Activated CD8-positive, alpha-beta T cell treated with anti-CD3 and anti-CD28 coated beads, Interleukin-2, amount 10 ng/mL, durations not matched to agents 7 days and 5 days (primary cell): ENCODE measurements at regions not wholly inside any gene's neighbourhood (a gene's known extent, or its start where the extent isn't known, plus 50 kb on each side); places are given as distances from the start of the nearest gene placed in this dataset.
"Not testable (repeated sequence)": the region's sequence is repeated elsewhere in the genome, so short reads cannot be mapped to it uniquely, and the experiment has no call there.

ENCODE experiments used
- ATAC-seq: fragments of 150-1000 bp; cut with Tn5 transposase; one replicate; pipeline ENCODE4 v1.10.0; 2021; ENCODE audit warnings: moderate library complexity
- CTCF ChIA-PET: fragments of 350-600 bp; sonication (Branson Sonifier 250); formaldehyde crosslinking; loops from one replicate; lab custom pipeline; 2021; ENCODE audit warnings: antibody characterized with exemption; lab: Charles Lee
- POLR2A ChIA-PET: fragments of 350-600 bp; sonication (Branson Sonifier 250); formaldehyde crosslinking; loops from one replicate; lab custom pipeline; 2021; ENCODE audit warnings: antibody characterized with exemption; lab: Charles Lee
- DNase-seq: peaks from one replicate; pipeline ENCODE4 v3.0.0-alpha.2; 2020
- H3K27ac Mint-ChIP-seq: one replicate; pipeline ENCODE4 v1.8.0; 2021; ENCODE audit warnings: mild to moderate bottlenecking, mixed read lengths
- H3K27me3 Mint-ChIP-seq: one replicate; pipeline ENCODE4 v1.8.0; 2021; ENCODE audit warnings: low read depth, mixed read lengths
- H3K36me3 Mint-ChIP-seq: one replicate; pipeline ENCODE4 v1.8.0; 2021; ENCODE audit warnings: low read depth, mixed read lengths
- H3K4me1 Mint-ChIP-seq: one replicate; pipeline ENCODE4 v1.8.0; 2021; ENCODE audit warnings: low read depth, mixed read lengths
- H3K4me3 Mint-ChIP-seq: one replicate; pipeline ENCODE4 v1.8.0; 2021; ENCODE audit warnings: mild to moderate bottlenecking, mixed read lengths
- H3K9me3 Mint-ChIP-seq: one replicate; pipeline ENCODE4 v1.8.0; 2022; ENCODE audit warnings: mixed read lengths; ENCODE audit not compliant: insufficient read depth

GRCh38 chr20:36082315-36082915, 72.1 kb upstream of the EPB41L1 start:
- H3K27me3 Mint-ChIP-seq, result peaks cover 12% of the 10 kb centered on the region
- H3K27ac Mint-ChIP-seq, result no peak overlapping the region
- DNase-seq (no peak), ATAC-seq (no peak)
- no peaks in the 10 kb centered on the region for H3K36me3 Mint-ChIP-seq
- peaks cover 16% of the 10 kb centered on the region for H3K4me1 Mint-ChIP-seq
- no peaks in the 10 kb centered on the region for H3K9me3 Mint-ChIP-seq
- ChIA-PET CTCF (no interaction called here), POLR2A (no interaction called here)
- H3K4me3 Mint-ChIP-seq, result no peak overlapping the region

- H3K4me3 Mint-ChIP-seq, POLR2A ChIA-PET, H3K36me3 Mint-ChIP-seq, ATAC-seq, CTCF ChIA-PET, H3K27ac Mint-ChIP-seq, H3K9me3 Mint-ChIP-seq, DNase-seq: not testable (repeated sequence)
- Mint-ChIP-seq H3K27me3 (peaks cover 15% of the 10 kb centered on the region), H3K4me1 (peaks cover 16% of the 10 kb centered on the region)
Observed at GRCh38 chr20:36083200-36083599, 71.3 kb upstream of the EPB41L1 start.

- Mint-ChIP-seq H3K27me3 (peaks cover 15% of the 10 kb centered on the region), H3K4me3 (no peak overlapping the region), H3K9me3 (no peaks in the 10 kb centered on the region), H3K36me3 (no peaks in the 10 kb centered on the region), H3K4me1 (peaks cover 16% of the 10 kb centered on the region), H3K27ac (no peak overlapping the region)
- ATAC-seq, result no peak
- DNase-seq, result no peak
- ChIA-PET POLR2A (no interaction called here), CTCF (interaction anchor here (1.5 kb wide), 1 partner anchor 91 kb away, joined by 5 read pairs; no protein-coding TSS in a partner anchor)
Observed at GRCh38 chr20:36084356-36084755, 70.2 kb upstream of the EPB41L1 start.

- ATAC-seq, result no peak
- CTCF ChIA-PET, result interaction anchor here (1.0 to 1.5 kb wide), 2 partner anchors 15 to 92 kb away, joined by 3 to 5 read pairs; no protein-coding TSS in a partner anchor
- POLR2A ChIA-PET, result no interaction called here
Observed at GRCh38 chr20:36084897-36085613, 69.5 kb upstream of the EPB41L1 start.

GRCh38 chr20:36085686-36086267, 68.8 kb upstream of the EPB41L1 start:
- Mint-ChIP-seq H3K4me1 (peaks cover 10% of the 10 kb centered on the region), H3K36me3 (no peaks in the 10 kb centered on the region), H3K9me3 (no peaks in the 10 kb centered on the region), H3K27ac (no peak overlapping the region), H3K4me3 (no peak overlapping the region), H3K27me3 (peaks cover 19% of the 10 kb centered on the region)
- DNase-seq (no peak), ATAC-seq (no peak)
- ChIA-PET POLR2A (interaction anchor here (0.7 kb wide), 2 partner anchors 318 to 538 kb away, joined by 3 read pairs; no protein-coding TSS in a partner anchor), CTCF (interaction anchor here (0.9 to 1.4 kb wide), 3 partner anchors 16 to 93 kb away, joined by 3 to 8 read pairs (median 3); no protein-coding TSS in a partner anchor)

More at GRCh38 chr20:36084897-36085613, 69.5 kb upstream of the EPB41L1 start:
- H3K9me3 Mint-ChIP-seq, result no peaks in the 10 kb centered on the region
- H3K4me3 Mint-ChIP-seq, result no peak overlapping the region
- no peak overlapping the region for H3K27ac Mint-ChIP-seq
- no peaks in the 10 kb centered on the region for H3K36me3 Mint-ChIP-seq
- H3K27me3 Mint-ChIP-seq, result peaks cover 14% of the 10 kb centered on the region
- no peak for DNase-seq
- H3K4me1 Mint-ChIP-seq, result peaks cover 11% of the 10 kb centered on the region

GRCh38 chr20:36086767-36087166, 67.8 kb upstream of the EPB41L1 start:
- peaks cover 10% of the 10 kb centered on the region for H3K4me1 Mint-ChIP-seq
- H3K4me3 Mint-ChIP-seq, result no peak overlapping the region
- no peak for DNase-seq
- H3K9me3 Mint-ChIP-seq, result no peaks in the 10 kb centered on the region
- POLR2A ChIA-PET, result interaction anchor here (0.7 kb wide), 1 partner anchor 88 kb away, joined by 6 read pairs; no protein-coding TSS in a partner anchor
- no peak for ATAC-seq
- CTCF ChIA-PET, result interaction anchor here (0.7 to 1.4 kb wide), 2 partner anchors 20 to 94 kb away, joined by 3 to 8 read pairs; no protein-coding TSS in a partner anchor
- H3K36me3 Mint-ChIP-seq, result no peaks in the 10 kb centered on the region
- peaks cover 28% of the 10 kb centered on the region for H3K27me3 Mint-ChIP-seq
- no peak overlapping the region for H3K27ac Mint-ChIP-seq

GRCh38 chr20:36090223-36090622, 64.3 kb upstream of the EPB41L1 start:
- POLR2A ChIA-PET, result no interaction called here
- ATAC-seq (no peak), DNase-seq (no peak)
- Mint-ChIP-seq H3K36me3 (peaks cover 2% of the 10 kb centered on the region), H3K27ac (no peak overlapping the region), H3K4me3 (no peak overlapping the region), H3K9me3 (no peaks in the 10 kb centered on the region), H3K4me1 (peaks cover 19% of the 10 kb centered on the region), H3K27me3 (peaks cover 40% of the 10 kb centered on the region)
- CTCF ChIA-PET, result interaction anchor here (1.5 kb wide), 1 partner anchor 97 kb away, joined by 4 read pairs; no protein-coding TSS in a partner anchor

GRCh38 chr20:36091561-36092397, 62.8 kb upstream of the EPB41L1 start:
- Mint-ChIP-seq H3K27ac (no peak overlapping the region), H3K4me1 (peaks cover 12% of the 10 kb centered on the region), H3K36me3 (peaks cover 2% of the 10 kb centered on the region), H3K4me3 (peak overlapping the region; percentile 31), H3K27me3 (peaks cover 44% of the 10 kb centered on the region), H3K9me3 (no peaks in the 10 kb centered on the region)
- DNase-seq (no peak), ATAC-seq (no peak)
- ChIA-PET POLR2A (no interaction called here), CTCF (interaction anchor here (1.6 kb wide), 1 partner anchor 99 kb away, joined by 7 read pairs; no protein-coding TSS in a partner anchor)

GRCh38 chr20:36092398-36093024, 62.0 kb upstream of the EPB41L1 start:
- ChIA-PET CTCF (interaction anchor here (1.6 kb wide), 1 partner anchor 100 kb away, joined by 7 read pairs; no protein-coding TSS in a partner anchor), POLR2A (no interaction called here)
- Mint-ChIP-seq H3K4me3 (peak overlapping the region; percentile 63), H3K4me1 (peaks cover 14% of the 10 kb centered on the region), H3K27ac (peak overlapping the region; percentile 7), H3K9me3 (no peaks in the 10 kb centered on the region), H3K36me3 (peaks cover 2% of the 10 kb centered on the region), H3K27me3 (peaks cover 44% of the 10 kb centered on the region)
- DNase-seq (peak; percentile 22), ATAC-seq (peak; percentile 67)

GRCh38 chr20:36093025-36093803, 61.3 kb upstream of the EPB41L1 start:
- Mint-ChIP-seq H3K27ac (peak overlapping the region; percentile 7), H3K9me3 (no peaks in the 10 kb centered on the region), H3K36me3 (peaks cover 2% of the 10 kb centered on the region), H3K27me3 (peaks cover 40% of the 10 kb centered on the region), H3K4me1 (peaks cover 21% of the 10 kb centered on the region), H3K4me3 (peak overlapping the region; percentile 63)
- peak; percentile 46 for DNase-seq
- ChIA-PET POLR2A (no interaction called here), CTCF (interaction anchor here (1.6 kb wide), 1 partner anchor 100 kb away, joined by 7 read pairs; no protein-coding TSS in a partner anchor)
- ATAC-seq, result peak; percentile 48
